ENCODE measurements at regions not wholly inside any gene's neighbourhood (a gene's known extent, or its start where the extent isn't known, plus 50 kb on each side); places are given as distances from the start of the nearest gene placed in this dataset.

- Mint-ChIP-seq H3K9me3 (ENCODE audit: unreplicated experiment) (peaks cover 8% of the 10 kb centered on the region), H3K4me3 (ENCODE audit: unreplicated experiment) (no peak overlapping the region), H3K27ac (ENCODE audit: unreplicated experiment) (no peak overlapping the region), H3K4me1 (ENCODE audit: unreplicated experiment) (no peaks in the 10 kb centered on the region), H3K27me3 (ENCODE audit: unreplicated experiment) (no peaks in the 10 kb centered on the region), H3K36me3 (ENCODE audit: low read depth, unreplicated experiment) (peaks cover 4% of the 10 kb centered on the region)
- no peak for DNase-seq (ENCODE audit: low spot score)
- TF ChIP-seq, protein P1, sequence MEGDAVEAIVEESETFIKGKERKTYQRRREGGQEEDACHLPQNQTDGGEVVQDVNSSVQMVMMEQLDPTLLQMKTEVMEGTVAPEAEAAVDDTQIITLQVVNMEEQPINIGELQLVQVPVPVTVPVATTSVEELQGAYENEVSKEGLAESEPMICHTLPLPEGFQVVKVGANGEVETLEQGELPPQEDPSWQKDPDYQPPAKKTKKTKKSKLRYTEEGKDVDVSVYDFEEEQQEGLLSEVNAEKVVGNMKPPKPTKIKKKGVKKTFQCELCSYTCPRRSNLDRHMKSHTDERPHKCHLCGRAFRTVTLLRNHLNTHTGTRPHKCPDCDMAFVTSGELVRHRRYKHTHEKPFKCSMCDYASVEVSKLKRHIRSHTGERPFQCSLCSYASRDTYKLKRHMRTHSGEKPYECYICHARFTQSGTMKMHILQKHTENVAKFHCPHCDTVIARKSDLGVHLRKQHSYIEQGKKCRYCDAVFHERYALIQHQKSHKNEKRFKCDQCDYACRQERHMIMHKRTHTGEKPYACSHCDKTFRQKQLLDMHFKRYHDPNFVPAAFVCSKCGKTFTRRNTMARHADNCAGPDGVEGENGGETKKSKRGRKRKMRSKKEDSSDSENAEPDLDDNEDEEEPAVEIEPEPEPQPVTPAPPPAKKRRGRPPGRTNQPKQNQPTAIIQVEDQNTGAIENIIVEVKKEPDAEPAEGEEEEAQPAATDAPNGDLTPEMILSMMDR (IDR thresholded peaks at IDR 0.05; ENCODE audit: unreplicated experiment), result no peak
Measured at GRCh38 chr11:90744169-90744568, 521.3 kb upstream of the CHORDC1 start.

GRCh38 chr11:90738799-90739198 lies 516.0 kb upstream of the CHORDC1 start:
- Mint-ChIP-seq H3K4me3 (ENCODE audit: unreplicated experiment) (no peak overlapping the region), H3K27ac (ENCODE audit: unreplicated experiment) (no peak overlapping the region), H3K36me3 (ENCODE audit: low read depth, unreplicated experiment) (no peaks in the 10 kb centered on the region), H3K4me1 (ENCODE audit: unreplicated experiment) (no peaks in the 10 kb centered on the region), H3K9me3 (ENCODE audit: unreplicated experiment) (no peaks in the 10 kb centered on the region), H3K27me3 (ENCODE audit: unreplicated experiment) (no peaks in the 10 kb centered on the region)
- DNase-seq (ENCODE audit: low spot score), result no peak
- TF ChIP-seq, protein P1 (IDR thresholded peaks at IDR 0.05; ENCODE audit: unreplicated experiment), result no peak

- no peaks in the 10 kb centered on the region for H3K9me3 Mint-ChIP-seq (ENCODE audit: unreplicated experiment)
Measured at GRCh38 chr11:90737444-90738050, 514.7 kb upstream of the CHORDC1 start.

DNA sequence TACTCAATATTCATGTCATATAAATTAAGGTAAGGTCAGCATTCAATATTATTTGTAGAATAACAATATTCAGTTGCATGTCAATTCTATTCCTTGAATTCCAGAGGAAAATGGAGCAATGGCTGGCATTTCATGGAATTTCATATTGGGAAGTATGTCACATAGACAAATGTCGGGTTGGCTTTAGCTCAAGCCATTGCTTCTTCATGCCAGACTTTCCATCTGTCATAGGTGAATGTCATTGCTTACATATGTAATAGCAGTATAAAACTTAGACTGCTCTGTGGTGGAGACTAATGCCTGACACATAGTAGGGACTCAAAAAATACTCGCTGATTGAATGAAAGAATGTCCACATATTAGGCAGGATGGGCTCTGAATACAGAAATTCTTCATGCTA lies 509.6 kb upstream of the CHORDC1 start:
- Mint-ChIP-seq H3K27me3 (ENCODE audit: unreplicated experiment) (no peaks in the 10 kb centered on the region), H3K4me1 (ENCODE audit: unreplicated experiment) (no peaks in the 10 kb centered on the region), H3K9me3 (ENCODE audit: unreplicated experiment) (no peaks in the 10 kb centered on the region), H3K36me3 (ENCODE audit: low read depth, unreplicated experiment) (no peaks in the 10 kb centered on the region), H3K4me3 (ENCODE audit: unreplicated experiment) (no peak overlapping the region), H3K27ac (ENCODE audit: unreplicated experiment) (no peak overlapping the region)
- TF ChIP-seq, protein P1 (IDR thresholded peaks at IDR 0.05; ENCODE audit: unreplicated experiment), result no peak
- no peak for DNase-seq (ENCODE audit: low spot score)

More at GRCh38 chr11:90737444-90738050, 514.7 kb upstream of the CHORDC1 start:
- H3K36me3 Mint-ChIP-seq (ENCODE audit: low read depth, unreplicated experiment), result no peaks in the 10 kb centered on the region
- no peaks in the 10 kb centered on the region for H3K27me3 Mint-ChIP-seq (ENCODE audit: unreplicated experiment)
- TF ChIP-seq, protein P1 (IDR thresholded peaks at IDR 0.05; ENCODE audit: unreplicated experiment), result no peak
- no peak for DNase-seq (ENCODE audit: low spot score)
- no peak overlapping the region for H3K4me3 Mint-ChIP-seq (ENCODE audit: unreplicated experiment)
- no peak overlapping the region for H3K27ac Mint-ChIP-seq (ENCODE audit: unreplicated experiment)
- H3K4me1 Mint-ChIP-seq (ENCODE audit: unreplicated experiment), result no peaks in the 10 kb centered on the region

DNA sequence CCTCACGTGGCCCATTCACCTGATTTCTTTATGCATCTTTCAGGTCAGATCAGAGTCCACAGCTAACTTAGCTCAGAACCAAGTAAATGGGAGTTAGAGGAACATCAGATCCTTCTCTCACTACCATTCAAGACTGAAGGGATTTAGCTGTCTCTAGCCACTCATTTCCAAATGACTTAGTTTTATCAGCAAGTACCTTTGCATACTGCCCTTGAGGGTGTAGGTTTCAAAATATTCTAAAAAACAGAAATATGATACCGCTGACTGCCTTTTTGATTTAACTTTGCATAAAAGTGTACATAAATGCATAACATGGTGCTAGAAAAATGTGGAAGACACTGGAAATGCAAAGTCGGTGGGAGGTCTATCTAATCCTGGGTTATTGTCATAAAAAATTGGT lies 500.6 kb upstream of the CHORDC1 start:
- TF ChIP-seq, protein P1 (IDR thresholded peaks at IDR 0.05; ENCODE audit: unreplicated experiment), result no peak
- no peaks in the 10 kb centered on the region for H3K27me3 Mint-ChIP-seq (ENCODE audit: unreplicated experiment)

More for the DNA sequence above, 500.6 kb upstream of the CHORDC1 start:
- no peak for DNase-seq (ENCODE audit: low spot score)
- H3K9me3 Mint-ChIP-seq (ENCODE audit: unreplicated experiment), result no peaks in the 10 kb centered on the region
- H3K27ac Mint-ChIP-seq (ENCODE audit: unreplicated experiment), result no peak overlapping the region
- no peak overlapping the region for H3K4me3 Mint-ChIP-seq (ENCODE audit: unreplicated experiment)
- H3K4me1 Mint-ChIP-seq (ENCODE audit: unreplicated experiment), result no peaks in the 10 kb centered on the region
- H3K36me3 Mint-ChIP-seq (ENCODE audit: low read depth, unreplicated experiment), result no peaks in the 10 kb centered on the region
